A549 (cell line): ENCODE measurements at regions not wholly inside any gene's neighbourhood (a gene's known extent, or its start where the extent isn't known, plus 50 kb on each side); places are given as distances from the start of the nearest gene placed in this dataset.

Source experiments
- BCL3 ChIP-seq: fragments of >200 bp; sonication (Bioruptor Twin); formaldehyde crosslinking; IDR thresholded peaks from 3 replicates; pipeline ENCODE4 v1.6.1; 2016
- BHLHE40 ChIP-seq: IDR thresholded peaks from 2 replicates; pipeline ENCODE4 v1.6.1; 2012; ENCODE audit warnings: low read depth, low read length, inconsistent platforms
- CEBPB ChIP-seq, 2 experiments: fragments of >200 bp in 1 of 2; sonication (Bioruptor Twin) in 1 of 2; formaldehyde crosslinking in 1 of 2; IDR thresholded peaks; 2 replicates each; pipeline ENCODE4 v1.6.1; 2012 to 2016
- CTCF ChIP-seq: fragments of >200 bp; sonication (Bioruptor Twin); formaldehyde crosslinking; IDR thresholded peaks from 3 replicates; pipeline ENCODE4 v1.5.1; 2016
- EHMT2 ChIP-seq: fragments of 200-600 bp; sonication (generic); IDR thresholded peaks from 2 replicates; pipeline ENCODE4 v1.6.1; 2016; ENCODE audit warnings: antibody characterized with exemption, low read depth, mild to moderate bottlenecking, moderate library complexity
- EP300 ChIP-seq, 2 experiments: fragments of >200 bp; sonication (Bioruptor Twin); formaldehyde crosslinking; IDR thresholded peaks; 2 replicates in 1 of 2; 3 replicates in 1 of 2; pipeline ENCODE4 v1.6.1; 2016 to 2017
- MAX ChIP-seq: IDR thresholded peaks from 2 replicates; pipeline ENCODE4 v1.6.1; 2012
- PBX3 ChIP-seq: IDR thresholded peaks from 2 replicates; pipeline ENCODE4 v1.6.1; 2012
- POLR2A ChIP-seq: IDR thresholded peaks from 2 replicates; pipeline ENCODE4 v1.6.1; 2012; ENCODE audit warnings: mild to moderate bottlenecking, low read length
- RCOR1 ChIP-seq: fragments of 150-350 bp; IDR thresholded peaks from 2 replicates; pipeline ENCODE4 v1.6.1; 2014; ENCODE audit warnings: antibody characterized with exemption, low read length, low read depth
- REST ChIP-seq: fragments of 200-600 bp; sonication (generic); IDR thresholded peaks from 2 replicates; pipeline ENCODE4 v1.6.1; 2016; ENCODE audit warnings: antibody characterized with exemption, mild to moderate bottlenecking, moderate library complexity

- no peak for TF ChIP-seq POLR2A
- TF ChIP-seq CTCF = no peak
- TF ChIP-seq EHMT2 = no peak
- TF ChIP-seq EP300 (IDR thresholded peaks at IDR 0.05) = no peak
- no peak for TF ChIP-seq RCOR1
- no peak for TF ChIP-seq REST
- TF ChIP-seq PBX3 = no peak
- TF ChIP-seq CEBPB (IDR thresholded peaks at IDR 0.05) = no peak
- TF ChIP-seq MAX = no peak
- no peak for TF ChIP-seq BHLHE40
- TF ChIP-seq BCL3 = no peak
Measured at GRCh38 chr9:26054600-26055520, 376.6 kb upstream of the TUSC1 start.
